Keratinocyte (primary cell): ENCODE measurements at regions not wholly inside any gene's neighbourhood (a gene's known extent, or its start where the extent isn't known, plus 50 kb on each side); places are given as distances from the start of the nearest gene placed in this dataset.

ENCODE experiments used
- DNase-seq: peaks from one replicate; pipeline ENCODE4 v3.0.0-alpha.2; 2011; ENCODE audit warnings: low read depth, missing footprints, low spot score
- FAIRE-seq: peaks from 2 replicates; lab custom pipeline; 2011; peaks lifted over from hg19 to GRCh38; lab: Jason Lieb, UNC
- H2AFZ ChIP-seq: 2 replicates; pipeline ENCODE4 v1.6.0; 2012; ENCODE audit warnings: low read length, control low read depth, inconsistent platforms; ENCODE audit not compliant: control insufficient read depth
- H3K27ac ChIP-seq: 2 replicates; pipeline ENCODE4 v1.5.1; 2011; ENCODE audit warnings: low read length; ENCODE audit not compliant: control insufficient read depth, insufficient read depth
- H3K27me3 ChIP-seq: 3 replicates; pipeline ENCODE4 v1.6.0; 2011; ENCODE audit warnings: low read length; ENCODE audit not compliant: control insufficient read depth, insufficient read depth; ENCODE audit errors: extremely low read depth
- H3K36me3 ChIP-seq, 2 experiments: 2 replicates in 1 of 2; 3 replicates in 1 of 2; pipeline ENCODE4 v1.5.1; 2011; ENCODE audit warnings: low read length in 2 of 2, mild to moderate bottlenecking in 1 of 2; ENCODE audit not compliant: control insufficient read depth in 2 of 2, insufficient read depth in 2 of 2; ENCODE audit errors: extremely low read depth in 1 of 2
- H3K4me1 ChIP-seq: 3 replicates; pipeline ENCODE4 v1.5.1; 2011; ENCODE audit warnings: low read length; ENCODE audit not compliant: control insufficient read depth, insufficient read depth; ENCODE audit errors: extremely low read depth
- H3K4me2 ChIP-seq: 3 replicates; pipeline ENCODE4 v1.6.0; 2011; ENCODE audit warnings: low read depth, low read length; ENCODE audit not compliant: control insufficient read depth, insufficient read depth; ENCODE audit errors: extremely low read depth
- H3K4me3 ChIP-seq, 3 experiments: fragments of 200-600 bp in 1 of 3; sonication (generic) in 1 of 3; 2 replicates in 2 of 3; 3 replicates in 1 of 3; pipeline ENCODE4 v1.5.1; 2011 to 2016; ENCODE audit warnings: low read length in 3 of 3, mild to moderate bottlenecking in 3 of 3, control low read depth in 2 of 3, inconsistent platforms in 1 of 3, low read depth in 1 of 3, mixed read lengths in 1 of 3, mixed run types in 1 of 3, moderate library complexity in 1 of 3; ENCODE audit not compliant: control insufficient read depth in 2 of 3, insufficient read depth in 2 of 3; ENCODE audit errors: extremely low read depth in 1 of 3
- H3K79me2 ChIP-seq: 2 replicates; pipeline ENCODE4 v1.6.0; 2012; ENCODE audit warnings: low read length; ENCODE audit not compliant: control insufficient read depth, insufficient read depth
- H3K9ac ChIP-seq: 3 replicates; pipeline ENCODE4 v1.6.0; 2011; ENCODE audit warnings: low read length; ENCODE audit not compliant: control insufficient read depth, insufficient read depth; ENCODE audit errors: extremely low read depth
- H3K9me1 ChIP-seq: 3 replicates; pipeline ENCODE4 v1.6.0; 2011; ENCODE audit warnings: low read length; ENCODE audit not compliant: control insufficient read depth, insufficient read depth; ENCODE audit errors: extremely low read depth
- H3K9me3 ChIP-seq: 2 replicates; pipeline ENCODE4 v1.5.1; 2012; ENCODE audit warnings: low read depth, low read length; ENCODE audit not compliant: control insufficient read depth
- H4K20me1 ChIP-seq: 3 replicates; pipeline ENCODE4 v1.6.0; 2011; ENCODE audit warnings: low read length; ENCODE audit not compliant: control insufficient read depth, insufficient read depth; ENCODE audit errors: extremely low read depth
- CTCF ChIP-seq, 3 experiments: IDR thresholded peaks in 1 of 3; conservative IDR thresholded peaks in 1 of 3; optimal IDR thresholded peaks in 1 of 3; 2 replicates in 2 of 3; 3 replicates in 1 of 3; pipeline versions ENCODE3 to v1.5.1; 2011; ENCODE audit warnings: low read length in 3 of 3, mild to moderate bottlenecking in 3 of 3, moderate library complexity in 2 of 3, control low read depth in 1 of 3, inconsistent platforms in 1 of 3; ENCODE audit not compliant: insufficient read depth in 2 of 3; ENCODE audit errors: extremely low read depth in 1 of 3
- EZH2 ChIP-seq: IDR thresholded peaks from one replicate; pipeline ENCODE4 v1.6.1; 2012; ENCODE audit warnings: inconsistent platforms, mild to moderate bottlenecking, low read length, moderate library complexity
- dilution Hi-C: fragments of 300-500 bp; cut with MboI; formaldehyde crosslinking; loops from one replicate; pipeline ENCODE4 v1.7.0; 2020; ENCODE audit warnings: low sequenced_read_pairs; ENCODE audit not compliant: extremely low pct_ligation_motif_present

DNA sequence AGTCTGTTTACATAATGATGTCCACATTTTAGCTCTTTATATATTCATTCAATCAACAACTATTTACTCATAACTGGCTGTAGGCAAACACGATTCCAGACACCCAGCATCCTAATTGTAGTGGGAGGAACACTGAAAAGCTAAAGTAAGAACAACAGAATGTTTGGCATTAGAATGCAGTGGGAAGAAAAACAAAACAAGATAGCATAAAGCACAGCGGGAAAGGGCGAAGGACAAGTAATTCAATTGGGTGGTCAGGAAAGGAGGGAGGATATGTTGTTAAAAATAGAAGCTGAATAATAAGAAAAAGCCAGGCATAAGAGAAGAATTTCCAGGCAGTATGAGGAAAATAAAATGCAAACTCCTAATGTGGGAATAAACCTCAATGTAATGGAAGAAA lies 189.5 kb upstream of the FAT4 start:
- H3K27ac ChIP-seq, result no peak overlapping the region
- H4K20me1 ChIP-seq, result no peaks in the 10 kb centered on the region
- H3K4me3 ChIP-seq, result no peak overlapping the region
- no peak for TF ChIP-seq CTCF (optimal IDR thresholded peaks at IDR 0.05 in 1 of 3, IDR thresholded peaks at IDR 0.05 in 1 of 3, conservative IDR thresholded peaks at IDR 0.05 in 1 of 3; ENCODE audit: extremely low read depth in 1 of 3, insufficient read depth in 2 of 3, low read length in 3 of 3)
- no peak for TF ChIP-seq EZH2
- no peak overlapping the region for H3K9ac ChIP-seq
- no peaks in the 10 kb centered on the region for H3K4me1 ChIP-seq
- no peak for FAIRE-seq
- no peaks in the 10 kb centered on the region for H3K79me2 ChIP-seq
- no peak overlapping the region for H2AFZ ChIP-seq
- no peaks in the 10 kb centered on the region for H3K36me3 ChIP-seq
- no peaks in the 10 kb centered on the region for H3K9me1 ChIP-seq
- no peak for DNase-seq
- no peaks in the 10 kb centered on the region for H3K9me3 ChIP-seq
- H3K27me3 ChIP-seq, result no peaks in the 10 kb centered on the region
- dilution Hi-C loops, result no loop called here
- H3K4me2 ChIP-seq, result no peak overlapping the region

GRCh38 chr4:125123570-125124109 lies 191.1 kb upstream of the FAT4 start:
- Histone ChIP-seq H3K9me3 (no peaks in the 10 kb centered on the region), H3K27ac (no peak overlapping the region), H4K20me1 (no peaks in the 10 kb centered on the region), H3K79me2 (no peaks in the 10 kb centered on the region), H3K9ac (no peak overlapping the region), H3K4me1 (no peaks in the 10 kb centered on the region), H3K4me2 (no peak overlapping the region), H2AFZ (no peak overlapping the region), H3K9me1 (no peaks in the 10 kb centered on the region), H3K27me3 (no peaks in the 10 kb centered on the region), H3K36me3 (no peaks in the 10 kb centered on the region), H3K4me3 (no peak overlapping the region)
- DNase-seq, result no peak
- FAIRE-seq, result no peak
- TF ChIP-seq CTCF (optimal IDR thresholded peaks at IDR 0.05 in 1 of 3, IDR thresholded peaks at IDR 0.05 in 1 of 3, conservative IDR thresholded peaks at IDR 0.05 in 1 of 3; ENCODE audit: extremely low read depth in 1 of 3, insufficient read depth in 2 of 3, low read length in 3 of 3) (no peak), EZH2 (no peak)
- dilution Hi-C loops, result no loop called here
